HG02588 (cell line): ENCODE measurements at regions not wholly inside any gene's neighbourhood (a gene's known extent, or its start where the extent isn't known, plus 50 kb on each side); places are given as distances from the start of the nearest gene placed in this dataset.

ENCODE experiments used
- ATAC-seq: cut with Tn5 transposase; IDR thresholded peaks from one replicate; pipeline ENCODE4 v1.9.1; 2021; ENCODE audit warnings: mild to moderate bottlenecking, moderate library complexity; ENCODE audit not compliant: unreplicated experiment

GRCh38 chr15:62726461-62726860 lies 316.1 kb upstream of the TPM1 start:
- no peak for ATAC-seq

GRCh38 chr15:62727501-62727900 lies 315.0 kb upstream of the TPM1 start:
- ATAC-seq = no peak

- ATAC-seq = no peak
Measured at GRCh38 chr15:62730825-62731224, 311.7 kb upstream of the TPM1 start.

GRCh38 chr15:62732078-62732477 lies 310.5 kb upstream of the TPM1 start:
- ATAC-seq = no peak

- ATAC-seq = no peak
Measured at GRCh38 chr15:62734706-62735105, 307.8 kb upstream of the TPM1 start.

GRCh38 chr15:62736756-62737155 lies 305.8 kb upstream of the TPM1 start:
- ATAC-seq = no peak

- no peak for ATAC-seq
Measured at GRCh38 chr15:62737551-62737950, 305.0 kb upstream of the TPM1 start.

- ATAC-seq = no peak
Measured at GRCh38 chr15:62739082-62739481, 303.5 kb upstream of the TPM1 start.

- ATAC-seq = no peak
Measured at GRCh38 chr15:62739507-62739906, 303.0 kb upstream of the TPM1 start.

GRCh38 chr15:62740141-62741004 lies 302.2 kb upstream of the TPM1 start:
- no peak for ATAC-seq

- ATAC-seq = no peak
Measured at GRCh38 chr15:62741106-62741505, 301.4 kb upstream of the TPM1 start.

- no peak for ATAC-seq
Measured at GRCh38 chr15:62742409-62743171, 300.0 kb upstream of the TPM1 start.

GRCh38 chr15:62745621-62746225 lies 296.8 kb upstream of the TPM1 start:
- ATAC-seq = no peak

- no peak for ATAC-seq
Measured at GRCh38 chr15:62748196-62748595, 294.4 kb upstream of the TPM1 start.

- ATAC-seq = no peak
Measured at GRCh38 chr15:62749036-62749815, 293.3 kb upstream of the TPM1 start.

GRCh38 chr15:62750471-62750870 lies 292.1 kb upstream of the TPM1 start:
- ATAC-seq = no peak

GRCh38 chr15:62752657-62753517 lies 289.7 kb upstream of the TPM1 start:
- ATAC-seq = no peak

- ATAC-seq = no peak
Measured at GRCh38 chr15:62753518-62754221, 288.9 kb upstream of the TPM1 start.

GRCh38 chr15:62756326-62756994 lies 286.1 kb upstream of the TPM1 start:
- no peak for ATAC-seq
